ENCODE measurements at regions not wholly inside any gene's neighbourhood (a gene's known extent, or its start where the extent isn't known, plus 50 kb on each side); places are given as distances from the start of the nearest gene placed in this dataset.

- no peaks in the 10 kb centered on the region for H3K79me2 ChIP-seq (ENCODE audit: insufficient read depth, low read length)
- H2AFZ ChIP-seq (ENCODE audit: low read length): no peak overlapping the region
- no peak for TF ChIP-seq EZH2 (IDR thresholded peaks at IDR 0.05; ENCODE audit: borderline replicate concordance, low read length)
- TF ChIP-seq, protein P1, sequence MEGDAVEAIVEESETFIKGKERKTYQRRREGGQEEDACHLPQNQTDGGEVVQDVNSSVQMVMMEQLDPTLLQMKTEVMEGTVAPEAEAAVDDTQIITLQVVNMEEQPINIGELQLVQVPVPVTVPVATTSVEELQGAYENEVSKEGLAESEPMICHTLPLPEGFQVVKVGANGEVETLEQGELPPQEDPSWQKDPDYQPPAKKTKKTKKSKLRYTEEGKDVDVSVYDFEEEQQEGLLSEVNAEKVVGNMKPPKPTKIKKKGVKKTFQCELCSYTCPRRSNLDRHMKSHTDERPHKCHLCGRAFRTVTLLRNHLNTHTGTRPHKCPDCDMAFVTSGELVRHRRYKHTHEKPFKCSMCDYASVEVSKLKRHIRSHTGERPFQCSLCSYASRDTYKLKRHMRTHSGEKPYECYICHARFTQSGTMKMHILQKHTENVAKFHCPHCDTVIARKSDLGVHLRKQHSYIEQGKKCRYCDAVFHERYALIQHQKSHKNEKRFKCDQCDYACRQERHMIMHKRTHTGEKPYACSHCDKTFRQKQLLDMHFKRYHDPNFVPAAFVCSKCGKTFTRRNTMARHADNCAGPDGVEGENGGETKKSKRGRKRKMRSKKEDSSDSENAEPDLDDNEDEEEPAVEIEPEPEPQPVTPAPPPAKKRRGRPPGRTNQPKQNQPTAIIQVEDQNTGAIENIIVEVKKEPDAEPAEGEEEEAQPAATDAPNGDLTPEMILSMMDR (IDR thresholded peaks at IDR 0.05; ENCODE audit: low read length): no peak
- H3K9ac ChIP-seq (ENCODE audit: low read length): no peak overlapping the region
- H3K4me1 ChIP-seq (ENCODE audit: insufficient read depth, low read length, severe bottlenecking): no peaks in the 10 kb centered on the region
- H3K9me2 ChIP-seq (ENCODE audit: low read depth, low read length): no peaks in the 10 kb centered on the region
- H3K4me3 ChIP-seq (ENCODE audit: low read depth, low read length, poor library complexity, severe bottlenecking): no peak overlapping the region
- H3K9me3 ChIP-seq (ENCODE audit: low read length): no peaks in the 10 kb centered on the region
- no peak overlapping the region for H3K4me2 ChIP-seq (ENCODE audit: low read length)
- no peaks in the 10 kb centered on the region for H3K36me3 ChIP-seq (ENCODE audit: insufficient read depth, low read length)
- no peaks in the 10 kb centered on the region for H3F3A ChIP-seq (ENCODE audit: insufficient read depth, low read length)
- no peak overlapping the region for H3K27ac ChIP-seq (ENCODE audit: low read depth, low read length, poor library complexity, severe bottlenecking)
- peaks cover 6% of the 10 kb centered on the region; the same call in 1 of the 2 replicates for H3K27me3 ChIP-seq (ENCODE audit: insufficient read depth, low read length)
- no peaks in the 10 kb centered on the region for H4K20me1 ChIP-seq (ENCODE audit: insufficient read depth, low read length)
Measured at GRCh38 chr10:128468462-128468861, 342.2 kb upstream of the MKI67 start.

DNA sequence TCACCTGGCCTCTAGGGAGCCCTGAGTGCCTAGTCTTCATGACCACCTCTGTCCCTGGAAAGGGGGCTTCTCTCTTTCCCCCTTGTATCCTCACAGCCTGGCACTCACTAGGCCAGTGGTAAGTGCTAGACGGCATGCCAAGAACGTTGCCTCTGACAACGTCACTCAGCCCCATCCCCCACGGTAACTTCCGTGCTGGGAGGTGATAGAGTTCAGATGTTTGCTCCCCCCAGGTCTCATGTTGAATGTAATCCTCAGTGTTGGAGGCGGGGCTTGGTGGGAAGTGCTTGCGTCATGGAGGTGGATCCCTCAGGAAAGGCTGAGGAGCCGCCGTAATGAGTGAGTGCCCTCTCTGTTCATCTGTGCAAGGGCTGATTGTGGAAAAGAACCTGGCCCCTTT, 343.3 kb upstream of the MKI67 start:
- Histone ChIP-seq H3K9me3 (ENCODE audit: low read length) (no peaks in the 10 kb centered on the region), H3K4me2 (ENCODE audit: low read length) (no peak overlapping the region), H3K9me2 (ENCODE audit: low read depth, low read length) (no peaks in the 10 kb centered on the region), H3K27me3 (ENCODE audit: insufficient read depth, low read length) (peaks cover 6% of the 10 kb centered on the region; the same call in 1 of the 2 replicates), H3K4me1 (ENCODE audit: insufficient read depth, low read length, severe bottlenecking) (no peaks in the 10 kb centered on the region), H3K9ac (ENCODE audit: low read length) (no peak overlapping the region), H3K27ac (ENCODE audit: low read depth, low read length, poor library complexity, severe bottlenecking) (no peak overlapping the region), H3K4me3 (ENCODE audit: low read depth, low read length, poor library complexity, severe bottlenecking) (no peak overlapping the region), H3K36me3 (ENCODE audit: insufficient read depth, low read length) (no peaks in the 10 kb centered on the region), H3K79me2 (ENCODE audit: insufficient read depth, low read length) (no peaks in the 10 kb centered on the region), H3F3A (ENCODE audit: insufficient read depth, low read length) (no peaks in the 10 kb centered on the region), H4K20me1 (ENCODE audit: insufficient read depth, low read length) (no peaks in the 10 kb centered on the region), H2AFZ (ENCODE audit: low read length) (no peak overlapping the region)
- TF ChIP-seq, protein P1 (IDR thresholded peaks at IDR 0.05; ENCODE audit: low read length): no peak
- TF ChIP-seq EZH2 (IDR thresholded peaks at IDR 0.05; ENCODE audit: borderline replicate concordance, low read length): no peak

- 0 out of 2 replicates have a peak, but pooled peaks cover 2% of the 10 kb centered on the region for H3K27me3 ChIP-seq (ENCODE audit: insufficient read depth, low read length)
- no peak for TF ChIP-seq EZH2 (IDR thresholded peaks at IDR 0.05; ENCODE audit: borderline replicate concordance, low read length)
- TF ChIP-seq, protein P1 (IDR thresholded peaks at IDR 0.05; ENCODE audit: low read length): no peak
Measured at GRCh38 chr10:128470321-128470965, 344.2 kb upstream of the MKI67 start.

More at GRCh38 chr10:128470321-128470965, 344.2 kb upstream of the MKI67 start:
- H3K79me2 ChIP-seq (ENCODE audit: insufficient read depth, low read length): no peaks in the 10 kb centered on the region
- no peak overlapping the region for H3K27ac ChIP-seq (ENCODE audit: low read depth, low read length, poor library complexity, severe bottlenecking)
- H3K4me3 ChIP-seq (ENCODE audit: low read depth, low read length, poor library complexity, severe bottlenecking): no peak overlapping the region
- H2AFZ ChIP-seq (ENCODE audit: low read length): no peak overlapping the region
- no peaks in the 10 kb centered on the region for H3K36me3 ChIP-seq (ENCODE audit: insufficient read depth, low read length)
- H4K20me1 ChIP-seq (ENCODE audit: insufficient read depth, low read length): no peaks in the 10 kb centered on the region
- no peaks in the 10 kb centered on the region for H3K4me1 ChIP-seq (ENCODE audit: insufficient read depth, low read length, severe bottlenecking)
- no peaks in the 10 kb centered on the region for H3K9me2 ChIP-seq (ENCODE audit: low read depth, low read length)
- H3K9me3 ChIP-seq (ENCODE audit: low read length): no peaks in the 10 kb centered on the region
- no peak overlapping the region for H3K9ac ChIP-seq (ENCODE audit: low read length)
- H3K4me2 ChIP-seq (ENCODE audit: low read length): no peak overlapping the region
- no peaks in the 10 kb centered on the region for H3F3A ChIP-seq (ENCODE audit: insufficient read depth, low read length)
